GM19043 (cell line): ENCODE measurements at regions not wholly inside any gene's neighbourhood (a gene's known extent, or its start where the extent isn't known, plus 50 kb on each side); places are given as distances from the start of the nearest gene placed in this dataset.
"Not testable (repeated sequence)": the region's sequence is repeated elsewhere in the genome, so short reads cannot be mapped to it uniquely, and the experiment has no call there.

Source experiments
- ATAC-seq: cut with Tn5 transposase; IDR thresholded peaks from one replicate; pipeline ENCODE4 v1.9.1; 2021; ENCODE audit warnings: low read depth; ENCODE audit not compliant: unreplicated experiment

DNA sequence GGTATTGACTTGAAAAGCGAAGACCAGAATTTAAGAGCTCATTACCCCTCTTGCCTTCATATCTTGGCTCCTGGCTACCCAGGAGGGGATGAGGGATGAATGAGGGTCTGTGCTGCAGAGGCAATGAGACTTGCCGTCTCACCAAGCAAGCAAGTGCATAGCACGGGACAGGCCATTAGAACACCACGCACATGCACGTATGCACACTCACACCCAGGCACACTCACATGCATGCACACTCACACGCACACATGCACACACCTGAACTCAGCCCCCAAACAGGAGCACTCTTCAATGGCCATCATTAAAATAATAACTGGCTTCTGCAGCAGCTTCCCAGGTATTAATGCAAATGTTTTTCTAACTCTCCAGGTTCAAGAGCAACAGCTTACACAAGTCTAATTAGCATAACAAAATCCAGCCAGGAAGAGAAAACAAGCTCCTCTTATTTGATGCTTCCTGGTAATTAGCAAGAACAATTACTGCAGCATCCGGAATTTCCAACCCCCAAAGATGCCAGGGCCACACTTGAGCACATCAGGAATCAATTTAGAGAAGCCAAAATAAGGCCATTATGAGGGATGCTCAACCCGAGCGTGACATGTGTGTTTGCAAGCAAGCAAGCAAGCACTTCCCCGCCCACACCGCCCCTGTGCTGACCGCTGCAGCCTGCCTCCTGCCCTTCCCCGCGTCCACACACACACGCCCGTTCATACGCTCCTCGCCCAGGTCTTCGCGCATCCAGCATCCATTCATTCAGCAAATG lies 171.6 kb upstream of the TNRC6C start:
- ATAC-seq = no peak

DNA sequence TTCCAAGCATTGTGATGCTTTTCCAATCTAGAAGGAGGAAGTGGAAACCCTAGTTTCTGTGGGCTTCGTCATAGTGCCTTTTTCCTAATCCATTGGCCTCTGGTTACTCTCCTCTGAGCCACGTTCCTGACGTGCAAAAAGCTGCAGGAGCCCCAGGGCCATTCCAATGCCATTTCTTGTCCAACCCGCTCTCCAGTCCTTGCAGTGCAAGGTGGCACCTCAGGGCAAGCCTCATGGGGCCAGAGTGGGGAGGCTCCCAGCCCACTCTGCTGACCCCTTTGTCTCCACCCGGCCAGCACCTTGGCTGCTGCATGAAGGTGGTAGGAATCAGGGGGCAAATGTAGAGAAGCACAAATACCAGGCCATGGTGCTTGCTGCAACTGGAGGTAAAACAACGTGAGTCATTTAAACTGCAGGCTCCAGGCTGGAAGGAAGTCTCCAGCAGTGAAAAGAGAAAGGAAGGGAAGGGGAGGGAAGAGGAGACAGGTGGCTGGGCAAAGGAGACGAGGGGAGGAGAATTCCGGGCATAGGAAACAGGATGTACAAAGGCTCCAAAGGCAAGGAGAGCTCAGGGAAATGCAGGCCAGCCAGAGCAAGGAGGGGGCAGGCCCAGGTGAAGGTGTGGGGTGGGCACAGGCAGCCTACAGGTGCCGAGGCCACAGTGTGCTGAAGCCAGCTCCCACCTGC lies 168.2 kb upstream of the TNRC6C start:
- ATAC-seq = no peak

DNA sequence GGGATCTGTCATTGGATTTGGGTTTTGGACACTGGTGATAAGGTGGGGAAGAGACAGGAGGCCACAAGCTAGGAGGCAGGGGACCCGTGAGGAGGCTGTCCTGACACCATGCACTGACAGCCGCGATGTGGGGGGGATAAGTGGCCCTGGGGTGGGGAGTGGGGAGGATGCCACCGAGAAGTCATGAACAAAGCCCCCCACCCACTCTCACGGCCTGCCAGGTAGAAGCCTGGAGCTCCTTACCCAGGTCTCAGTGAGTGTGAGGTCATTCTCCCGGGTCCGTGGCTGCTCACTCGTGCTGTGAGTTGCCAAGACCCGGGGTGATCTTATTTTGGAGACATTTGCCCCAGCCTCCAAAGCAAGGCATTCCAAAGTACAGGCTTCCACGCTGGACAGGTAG lies 165.9 kb upstream of the TNRC6C start:
- ATAC-seq = no peak

DNA sequence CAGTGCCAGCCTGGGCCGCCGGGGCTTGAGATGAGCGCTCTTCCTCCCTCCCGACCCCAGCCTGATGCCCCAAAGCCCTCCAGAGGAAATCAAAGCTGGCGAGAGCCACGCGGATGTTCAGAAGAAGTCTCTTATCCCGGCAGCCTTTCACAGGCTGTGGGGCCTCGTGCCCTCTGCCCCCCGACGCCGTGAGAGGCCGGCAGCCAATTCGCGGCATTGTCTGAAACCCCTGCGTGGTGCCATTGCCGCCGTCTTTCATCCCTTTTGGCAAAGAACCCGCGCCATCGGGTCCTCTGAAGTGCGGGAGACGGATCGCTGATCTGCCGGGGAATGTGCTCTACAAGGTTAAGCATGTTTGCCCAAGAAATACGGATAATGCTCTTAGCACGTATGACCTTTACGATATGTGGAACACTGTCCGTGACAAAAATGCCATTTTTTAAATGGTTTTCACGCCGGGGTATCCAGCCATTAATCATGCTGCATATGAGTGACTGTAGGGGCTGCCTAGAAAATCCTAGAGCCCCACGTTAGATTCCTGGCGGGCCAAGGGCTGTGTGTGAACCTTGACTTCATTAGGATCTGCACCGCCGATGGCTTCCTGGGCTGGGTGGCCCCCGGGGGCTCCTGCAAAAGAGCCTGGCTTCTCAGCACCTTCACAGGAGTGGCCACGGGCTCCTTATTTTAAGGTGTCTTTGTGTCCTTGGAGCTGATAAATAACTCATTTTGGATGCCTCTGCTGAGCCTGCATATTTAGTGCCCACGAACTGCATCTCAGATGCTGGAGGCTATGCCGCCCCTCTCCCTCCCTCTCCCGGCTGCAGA lies 165.1 kb upstream of the TNRC6C start:
- ATAC-seq = no peak

DNA sequence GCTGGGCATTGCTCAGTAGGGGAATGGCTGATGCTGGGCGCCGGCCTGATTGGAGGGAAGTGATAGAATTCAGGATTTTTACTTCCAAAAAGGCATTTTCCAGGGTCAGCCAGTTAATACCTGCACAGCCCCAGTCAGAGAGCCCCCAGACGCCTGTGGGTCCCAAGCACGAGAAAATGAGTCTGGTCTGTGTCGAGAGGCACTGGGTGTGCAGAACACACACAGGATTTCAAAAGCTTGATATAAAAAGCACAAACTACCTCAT lies 164.6 kb upstream of the TNRC6C start:
- ATAC-seq = no peak

DNA sequence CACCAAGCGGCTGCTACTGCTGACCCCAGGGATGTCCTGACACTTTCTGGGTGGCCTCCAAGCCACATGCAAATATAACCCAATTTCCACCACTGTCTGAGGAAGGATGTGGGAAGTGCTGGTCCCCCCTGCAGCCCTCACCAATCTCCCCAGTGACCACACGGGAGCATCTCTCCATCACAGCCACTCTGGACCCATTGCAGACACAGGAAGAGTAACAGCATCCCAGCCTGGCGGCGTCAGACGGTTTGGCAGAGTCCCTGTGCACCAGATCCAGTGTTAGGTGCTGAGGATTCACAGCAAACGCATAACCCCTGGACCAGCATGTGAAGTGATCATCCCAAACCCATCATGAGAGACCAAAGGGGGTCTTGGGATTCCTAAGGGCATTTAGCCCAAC lies 163.7 kb upstream of the TNRC6C start:
- no peak for ATAC-seq

DNA sequence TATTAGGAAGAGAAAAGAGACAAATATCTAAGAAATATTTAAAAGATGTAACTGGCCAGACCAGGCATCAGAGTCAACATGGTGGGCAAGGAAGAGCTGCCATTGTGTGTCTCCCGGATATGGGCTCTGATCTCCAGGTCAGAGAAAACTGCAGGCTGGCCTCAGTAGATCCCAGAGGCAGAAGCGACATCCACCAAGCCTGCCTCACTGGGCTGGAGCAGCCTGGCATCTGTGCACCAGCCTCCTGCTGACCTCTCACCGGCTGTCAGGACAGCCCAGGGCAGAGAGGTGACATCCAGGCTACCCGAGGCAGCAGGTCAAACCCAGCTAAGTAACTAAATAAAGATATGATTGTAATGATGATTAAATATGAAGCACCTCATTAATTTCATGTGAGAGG lies 162.8 kb upstream of the TNRC6C start:
- ATAC-seq = no peak

DNA sequence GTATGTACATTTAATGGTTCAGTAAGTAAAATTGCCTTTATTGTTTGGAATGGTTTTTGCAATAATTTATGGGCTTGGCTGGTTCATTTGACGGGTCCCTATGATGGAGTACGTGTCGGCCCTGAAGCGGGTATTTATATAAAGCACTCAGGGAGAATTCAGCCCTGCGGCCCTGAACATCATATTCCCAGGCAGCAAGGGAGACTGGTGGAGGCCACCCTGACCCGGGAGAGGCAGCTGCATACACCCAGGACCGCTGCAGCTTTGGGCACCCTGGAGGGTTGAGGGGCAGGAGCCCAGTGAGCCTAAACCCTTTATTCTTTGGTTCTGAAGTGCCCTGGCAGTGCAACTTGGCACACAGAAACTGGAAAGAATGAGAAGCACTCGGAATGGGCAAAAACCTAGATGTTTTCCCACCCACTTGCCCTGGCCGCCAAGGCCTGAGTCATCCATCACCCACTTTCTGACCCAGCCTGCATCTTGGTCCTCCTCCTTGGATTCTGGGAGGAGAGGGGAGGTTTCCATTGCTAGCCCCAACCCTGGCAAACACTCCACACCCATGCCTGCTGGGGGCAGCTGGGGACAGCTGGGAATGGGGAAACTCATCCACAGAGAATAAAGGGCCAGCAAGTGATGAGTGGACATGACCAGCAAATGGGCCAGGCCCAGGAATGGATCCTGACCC lies 162.2 kb upstream of the TNRC6C start:
- ATAC-seq = no peak

DNA sequence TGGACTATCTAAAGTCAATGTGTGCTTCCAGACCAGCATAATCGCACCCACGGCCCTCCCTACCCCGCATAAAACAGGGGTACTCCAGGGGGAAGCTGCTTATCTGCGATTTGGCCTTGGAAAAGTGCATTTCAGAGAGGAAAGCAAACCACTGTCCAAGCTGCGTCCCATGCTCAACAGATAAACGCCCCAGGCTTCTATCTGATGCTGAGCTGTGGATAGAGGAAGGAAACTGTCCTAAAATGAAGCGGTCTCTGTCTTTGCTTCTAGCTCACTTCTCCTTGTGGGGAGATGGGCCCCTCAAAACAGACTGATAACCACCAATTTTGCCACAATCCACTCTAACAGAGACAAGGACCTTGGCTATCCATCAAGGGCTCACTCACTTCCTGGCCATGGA lies 160.5 kb upstream of the TNRC6C start:
- ATAC-seq = no peak

DNA sequence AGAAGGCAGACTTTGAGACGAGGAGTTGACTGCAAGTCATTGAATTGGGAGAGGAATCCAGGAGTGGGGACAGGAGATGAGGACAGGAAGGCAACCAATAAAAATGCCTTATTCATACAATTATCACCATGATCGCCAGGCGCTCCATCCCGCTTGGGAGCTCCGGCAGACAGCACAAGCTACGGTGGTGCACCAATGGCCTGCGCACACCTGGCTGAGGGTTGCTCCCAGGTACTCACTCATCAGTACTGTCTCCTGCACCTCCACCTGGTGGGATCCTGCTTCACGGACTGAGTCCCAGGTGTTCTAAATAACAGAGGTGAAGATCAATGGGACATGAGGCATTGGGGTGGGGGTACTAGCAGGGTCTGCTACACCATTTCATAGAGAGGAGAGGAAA lies 160.0 kb upstream of the TNRC6C start:
- ATAC-seq = no peak

DNA sequence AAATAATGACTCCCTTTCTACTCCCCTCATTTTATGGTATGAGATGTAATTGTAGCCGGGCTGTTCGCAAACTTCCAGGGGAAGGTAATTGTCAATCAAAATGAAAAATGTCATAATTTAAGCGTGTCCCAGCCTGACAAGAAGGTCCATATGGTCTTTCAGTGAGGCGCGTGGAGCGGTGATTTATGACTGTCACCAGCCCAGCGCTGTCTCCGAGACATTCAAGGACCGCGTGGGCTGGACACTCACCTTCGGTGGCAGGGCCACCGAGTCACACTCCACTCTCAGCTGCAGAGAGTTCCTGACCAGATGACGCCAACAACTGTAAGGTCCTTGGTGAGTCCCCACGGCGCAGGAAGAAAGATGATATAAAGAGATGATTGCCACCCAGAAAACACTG lies 157.7 kb upstream of the TNRC6C start:
- ATAC-seq = no peak

DNA sequence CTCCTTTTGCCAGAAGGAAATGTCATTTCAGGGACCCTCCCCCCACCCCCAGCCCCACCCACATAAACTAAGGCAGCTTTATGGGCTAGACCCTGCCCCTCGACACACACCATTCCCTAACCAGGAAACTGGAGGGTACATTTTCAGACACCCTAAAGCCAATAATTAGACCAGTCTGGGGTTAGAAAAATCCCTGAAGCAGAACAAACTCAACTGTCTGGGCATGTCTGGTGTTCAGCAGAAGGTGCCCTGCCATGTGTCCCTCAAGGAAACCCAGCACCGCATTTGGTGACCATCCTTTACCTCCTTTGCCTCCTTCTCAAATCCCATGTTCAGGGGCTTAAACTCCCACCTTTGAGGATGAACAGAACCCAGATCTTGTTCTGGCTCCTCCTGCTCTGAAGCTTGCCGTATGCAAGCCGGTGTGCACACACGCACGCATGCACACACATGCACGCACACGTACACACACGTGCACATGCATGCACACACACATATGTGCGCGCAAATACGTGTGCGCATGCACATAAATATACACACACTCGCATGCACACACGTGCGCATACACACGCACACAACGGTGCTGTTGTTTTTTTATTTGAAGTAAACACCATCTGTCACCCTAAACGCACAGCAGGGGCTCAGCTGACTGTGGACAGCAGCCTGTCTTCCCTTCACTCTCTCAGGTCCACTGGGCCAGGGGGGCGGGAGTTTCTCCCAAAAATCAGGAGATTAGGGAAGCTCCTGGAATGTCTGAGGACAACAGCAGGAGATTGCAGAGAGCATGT lies 156.8 kb upstream of the TNRC6C start:
- no peak for ATAC-seq

DNA sequence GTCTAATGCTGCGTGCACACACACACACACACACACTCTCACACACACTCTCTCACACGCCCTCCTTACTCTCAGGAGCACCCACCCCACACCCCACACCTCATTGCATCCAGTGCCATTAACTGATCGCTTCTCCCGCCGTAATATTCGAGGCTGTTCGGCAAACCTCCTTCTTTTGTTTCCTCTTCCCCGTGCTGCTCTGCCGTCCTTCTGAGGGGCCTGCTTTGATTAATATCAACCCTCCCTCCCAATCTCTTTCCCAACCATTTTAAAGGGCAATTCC lies 156.2 kb upstream of the TNRC6C start:
- ATAC-seq = no peak

DNA sequence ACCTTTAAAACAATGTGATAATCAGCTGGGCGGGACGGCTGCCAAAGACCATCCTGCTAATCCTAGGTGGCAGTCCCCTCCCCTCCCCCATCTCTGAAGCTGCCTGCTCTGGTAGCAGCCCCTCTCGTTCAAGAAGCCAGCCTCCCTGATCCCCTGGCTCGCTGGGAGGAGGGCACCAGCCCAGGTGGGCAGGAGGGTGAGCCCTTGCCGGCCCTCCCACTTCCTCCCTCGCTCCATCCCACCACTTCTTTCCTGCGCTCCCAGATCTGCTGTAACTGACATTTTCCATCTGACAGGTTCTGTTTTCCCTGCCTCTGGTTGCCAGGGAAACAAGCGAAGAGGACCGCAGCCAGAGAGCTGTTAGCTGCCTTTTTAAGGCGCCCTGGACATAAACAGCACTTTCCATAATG lies 155.7 kb upstream of the TNRC6C start:
- no peak for ATAC-seq

DNA sequence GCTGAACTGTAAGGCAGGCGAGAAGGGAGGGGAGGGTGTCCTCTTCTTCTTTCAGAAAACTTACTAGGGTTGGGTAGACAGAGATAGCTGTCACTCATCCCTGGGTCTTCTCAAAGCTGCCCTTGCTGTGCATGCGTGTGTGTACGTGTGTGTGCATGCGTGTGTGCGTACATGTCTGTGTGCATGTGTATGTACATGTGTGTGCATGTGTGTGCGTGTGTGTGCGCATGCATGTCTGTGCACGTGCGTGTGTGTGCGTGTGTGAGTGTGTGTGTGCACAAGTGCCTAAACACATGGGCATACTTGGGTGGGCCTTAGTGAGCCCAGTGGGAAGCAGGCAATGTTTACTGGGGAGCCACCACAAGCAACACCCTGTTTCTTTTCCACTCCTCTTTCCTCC lies 154.8 kb upstream of the TNRC6C start:
- ATAC-seq = no peak

DNA sequence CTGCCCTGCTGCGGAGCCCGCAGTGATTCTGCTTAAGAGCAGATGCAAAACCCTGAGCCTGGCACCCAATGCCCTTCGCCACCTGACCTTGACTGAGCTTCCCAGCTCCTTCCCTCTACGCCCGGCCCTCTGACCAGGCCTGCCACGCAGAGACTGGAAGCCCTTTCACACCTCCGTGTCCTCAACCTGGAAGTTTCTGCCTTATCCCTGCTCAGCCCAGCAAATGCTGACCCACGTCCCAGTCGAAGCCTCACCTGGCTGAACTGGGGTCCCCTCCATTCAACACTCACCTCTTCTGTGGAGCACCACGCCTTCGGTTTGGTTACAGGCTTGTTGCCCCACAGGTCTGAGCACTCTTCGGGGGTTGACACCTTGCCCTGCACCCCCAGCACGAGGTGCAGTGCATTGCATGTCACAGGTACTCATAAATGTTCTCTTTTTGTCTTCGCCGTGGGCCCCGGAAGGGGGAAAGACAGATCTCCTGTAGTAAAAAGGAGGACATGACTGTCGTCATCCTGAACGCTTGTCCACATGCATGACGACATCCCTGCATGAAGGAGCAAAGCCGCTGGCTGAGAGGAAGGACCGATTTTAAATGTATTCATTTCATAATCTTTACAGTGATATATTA lies 153.6 kb upstream of the TNRC6C start:
- no peak for ATAC-seq

DNA sequence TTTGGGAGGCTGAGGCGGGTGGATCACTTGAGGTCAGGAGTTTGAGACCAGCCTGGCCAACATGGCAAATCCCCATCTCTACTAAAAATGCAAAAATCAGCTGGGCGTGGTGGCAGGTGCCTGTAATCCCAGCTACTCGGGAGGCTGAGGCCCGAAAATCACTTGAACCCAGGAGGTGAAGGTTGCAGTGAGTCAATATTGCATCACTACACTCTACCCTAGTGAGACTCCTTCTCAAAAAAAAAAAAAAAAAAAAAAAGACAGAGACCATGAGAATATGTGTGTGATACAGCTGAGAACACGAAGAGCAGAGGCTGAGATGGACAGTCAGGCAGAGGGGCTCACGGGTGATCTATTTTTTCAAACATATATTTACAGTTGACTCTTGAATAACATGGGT lies 152.5 kb upstream of the TNRC6C start:
- ATAC-seq = not testable (repeated sequence)

DNA sequence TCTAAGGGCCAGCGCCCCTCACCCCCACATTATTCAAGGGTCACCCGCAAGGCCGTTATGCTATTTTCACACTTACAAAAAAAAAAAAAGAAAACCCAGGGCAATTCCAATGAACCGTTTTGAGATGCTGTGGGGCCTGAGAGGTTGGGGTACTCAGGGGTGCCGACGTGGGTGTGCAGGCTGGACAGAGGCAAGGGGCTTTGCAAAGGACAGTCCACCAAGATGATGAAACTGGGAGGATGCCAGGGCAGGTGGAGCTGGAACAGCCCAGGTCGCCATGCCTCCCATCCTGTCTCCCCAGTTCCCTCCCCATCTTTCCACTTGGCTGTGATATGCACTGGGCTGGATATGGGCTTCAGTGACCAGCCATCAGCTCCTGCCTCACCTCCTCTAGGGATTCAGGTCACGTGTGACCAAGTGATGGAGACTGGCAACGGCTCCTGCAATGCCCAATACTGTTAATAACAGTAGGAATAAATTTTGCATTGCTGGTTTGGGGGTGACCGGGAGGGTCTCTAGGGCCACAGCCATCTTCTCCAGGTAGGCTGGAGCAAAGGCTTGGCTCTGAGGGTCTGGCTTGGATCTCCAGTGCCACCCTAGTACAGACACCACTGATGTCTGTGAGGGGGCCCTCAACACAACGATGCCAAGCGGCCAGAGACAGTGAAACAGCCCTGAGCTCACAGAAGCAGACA lies 151.3 kb upstream of the TNRC6C start:
- ATAC-seq = no peak

DNA sequence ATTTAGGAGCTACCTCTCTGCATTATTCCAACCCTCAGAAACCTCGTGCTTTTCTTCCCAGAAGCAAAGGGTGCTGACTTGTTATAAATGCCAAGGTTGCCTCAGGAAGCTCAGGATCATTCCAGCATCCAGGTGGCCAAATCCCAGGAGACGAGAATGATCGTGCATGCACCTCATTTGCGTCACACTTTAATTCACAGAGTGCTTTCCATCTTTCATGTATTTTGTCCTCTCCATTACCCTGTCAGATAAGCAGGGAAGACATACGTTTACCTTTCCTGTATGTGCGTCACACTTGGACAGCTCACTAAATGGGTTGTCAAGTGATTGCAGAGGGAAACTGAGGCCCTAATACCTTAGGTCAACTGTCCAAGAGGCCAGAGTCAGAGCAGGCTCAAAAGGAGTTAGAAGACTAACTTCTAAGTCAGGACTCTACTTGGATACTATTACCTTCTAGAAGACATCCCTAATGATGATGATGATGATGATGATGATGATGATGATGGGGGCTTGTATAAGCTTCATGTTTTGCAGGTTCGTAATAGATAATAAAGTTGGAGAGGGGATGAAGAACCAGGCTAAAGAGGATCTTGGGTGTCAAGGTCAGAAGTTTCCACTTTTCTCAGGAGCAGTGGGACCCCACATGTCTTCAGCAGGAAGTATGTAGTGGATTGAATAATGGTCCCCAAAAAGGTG lies 150.6 kb upstream of the TNRC6C start:
- no peak for ATAC-seq
